H1 (cell line): ENCODE measurements at regions not wholly inside any gene's neighbourhood (a gene's known extent, or its start where the extent isn't known, plus 50 kb on each side); places are given as distances from the start of the nearest gene placed in this dataset.

Experiments used
- CTCF ChIA-PET: fragments of 300-600 bp; sonication (Branson Sonifier 250); formaldehyde crosslinking; loops from one replicate; lab custom pipeline; 2021; ENCODE audit not compliant: partially characterized antibody; lab: Charles Lee
- POLR2A ChIA-PET: fragments of 300-600 bp; sonication (Branson Sonifier 250); formaldehyde crosslinking; loops from one replicate; lab custom pipeline; 2021; ENCODE audit warnings: inconsistent platforms; ENCODE audit not compliant: partially characterized antibody; lab: Charles Lee
- DNase-seq, 2 experiments: peaks; one replicate each; pipeline versions ENCODE4 v3.0.0 to v3.0.0-alpha.2; 2010 to 2022; ENCODE audit warnings: low spot score in 2 of 2, low read depth in 1 of 2, mixed read lengths in 1 of 2
- FAIRE-seq: peaks from 2 replicates; lab custom pipeline; 2011; peaks lifted over from hg19 to GRCh38; lab: Jason Lieb, UNC
- H2AFZ ChIP-seq: 2 replicates; pipeline ENCODE4 v1.8.1; 2012; ENCODE audit warnings: low read length, inconsistent platforms
- H2AK5ac ChIP-seq: 2 replicates; pipeline ENCODE4 v1.6.1; 2013; ENCODE audit warnings: low read depth, low read length
- H2BK120ac ChIP-seq: replicated peaks from 2 replicates; pipeline ENCODE3; 2013; ENCODE audit warnings: low read depth, low read length, inconsistent platforms
- H2BK12ac ChIP-seq: 2 replicates; pipeline ENCODE4 v1.6.1; 2013; ENCODE audit warnings: low read depth, low read length
- H2BK15ac ChIP-seq: 2 replicates; pipeline ENCODE4 v1.6.1; 2013; ENCODE audit warnings: low read length
- H2BK20ac ChIP-seq: 2 replicates; pipeline ENCODE4 v1.6.1; 2013; ENCODE audit warnings: low read length
- H2BK5ac ChIP-seq: 2 replicates; pipeline ENCODE4 v1.6.1; 2013; ENCODE audit warnings: low read depth, low read length
- H3K14ac ChIP-seq: 2 replicates; pipeline ENCODE4 v1.6.1; 2013; ENCODE audit warnings: inconsistent platforms; ENCODE audit not compliant: insufficient read length
- H3K18ac ChIP-seq: 2 replicates; pipeline ENCODE4 v1.6.1; 2013; ENCODE audit warnings: low read length; ENCODE audit errors: extremely low read depth
- H3K23ac ChIP-seq: 2 replicates; pipeline ENCODE4 v1.6.1; 2013; ENCODE audit warnings: inconsistent platforms; ENCODE audit not compliant: insufficient read length
- H3K23me2 ChIP-seq: 2 replicates; pipeline ENCODE4 v1.6.1; 2013; ENCODE audit warnings: low read depth, low read length
- H3K27ac ChIP-seq: 2 replicates; pipeline ENCODE4 v1.6.1; 2011; ENCODE audit warnings: low read depth, low read length, inconsistent platforms
- H3K27me3 ChIP-seq, 4 experiments: replicated peaks in 1 of 4; 1 replicate in 1 of 4; 2 replicates in 3 of 4; pipeline versions ENCODE4 v1.6.1 to v1.8.1; 2011 to 2013; ENCODE audit warnings: low read length in 3 of 4, mild to moderate bottlenecking in 3 of 4, inconsistent platforms in 2 of 4, mixed read lengths in 2 of 4, moderate library complexity in 1 of 4; ENCODE audit not compliant: control insufficient read depth in 3 of 4, insufficient read depth in 3 of 4; ENCODE audit errors: extremely low read depth in 1 of 4
- H3K36me3 ChIP-seq, 4 experiments: 2 replicates each; pipeline versions ENCODE4 v1.6.1 to v1.8.1; 2011 to 2013; ENCODE audit warnings: mild to moderate bottlenecking in 4 of 4, low read length in 3 of 4, moderate library complexity in 2 of 4, control low read depth in 1 of 4, inconsistent platforms in 1 of 4; ENCODE audit not compliant: insufficient read depth in 4 of 4, control insufficient read depth in 2 of 4
- H3K4ac ChIP-seq: replicated peaks from 2 replicates; pipeline ENCODE3; 2013; ENCODE audit warnings: low read length, low read depth, mixed read lengths, inconsistent platforms; ENCODE audit not compliant: insufficient read length
- H3K4me1 ChIP-seq, 4 experiments: replicated peaks in 1 of 4; 1 replicate in 1 of 4; 2 replicates in 3 of 4; pipeline versions ENCODE4 v1.6.1 to v1.8.1; 2011 to 2013; ENCODE audit warnings: low read length in 3 of 4, inconsistent platforms in 2 of 4, mixed read lengths in 1 of 4; ENCODE audit not compliant: insufficient read depth in 4 of 4, control insufficient read depth in 3 of 4
- H3K4me2 ChIP-seq, 2 experiments: 2 replicates each; pipeline versions ENCODE4 v1.6.1 to v1.8.1; 2011 to 2013; ENCODE audit warnings: low read depth in 2 of 2, low read length in 2 of 2, control low read depth in 1 of 2, inconsistent platforms in 1 of 2, mild to moderate bottlenecking in 1 of 2; ENCODE audit not compliant: insufficient read depth in 1 of 2
- H3K4me3 ChIP-seq, 4 experiments: fragments of 200-600, 300-600 bp in 1 of 4; sonication (generic), shearing (Covaris generic), sonication (Bioruptor Twin) in 1 of 4; 2 replicates each; pipeline versions ENCODE4 v1.5.1 to v1.8.1; 2011 to 2016; ENCODE audit warnings: low read length in 4 of 4, low read depth in 3 of 4, control low read depth in 2 of 4, inconsistent platforms in 2 of 4, mild to moderate bottlenecking in 2 of 4, mixed read lengths in 1 of 4, moderate library complexity in 1 of 4; ENCODE audit not compliant: insufficient read depth in 2 of 4; ENCODE audit errors: extremely low read depth in 1 of 4
- H3K56ac ChIP-seq: replicated peaks from 2 replicates; pipeline ENCODE3; 2013; ENCODE audit warnings: low read depth, mild to moderate bottlenecking, mixed read lengths, low read length, inconsistent platforms; ENCODE audit not compliant: insufficient read length
- H3K79me1 ChIP-seq: 2 replicates; pipeline ENCODE4 v1.6.1; 2013; ENCODE audit warnings: low read depth, low read length, control low read depth
- H3K79me2 ChIP-seq, 2 experiments: 2 replicates each; pipeline versions ENCODE4 v1.6.1 to v1.8.1; 2012 to 2013; ENCODE audit warnings: low read length in 2 of 2, mild to moderate bottlenecking in 2 of 2, inconsistent platforms in 1 of 2; ENCODE audit not compliant: insufficient read depth in 2 of 2, control insufficient read depth in 1 of 2
- H3K9ac ChIP-seq, 4 experiments: replicated peaks in 1 of 4; 1 replicate in 1 of 4; 2 replicates in 3 of 4; pipeline versions ENCODE4 v1.6.1 to v1.8.1; 2011 to 2013; ENCODE audit warnings: low read depth in 3 of 4, low read length in 3 of 4, control low read depth in 2 of 4, mild to moderate bottlenecking in 2 of 4, moderate library complexity in 2 of 4, inconsistent platforms in 1 of 4; ENCODE audit errors: extremely low read depth in 1 of 4
- H3K9me3 ChIP-seq, 2 experiments: 2 replicates each; pipeline versions ENCODE4 v1.6.1 to v1.8.1; 2012 to 2013; ENCODE audit warnings: mild to moderate bottlenecking in 2 of 2, moderate library complexity in 2 of 2, control low read depth in 1 of 2, inconsistent platforms in 1 of 2, low read depth in 1 of 2, low read length in 1 of 2, mixed read lengths in 1 of 2; ENCODE audit not compliant: insufficient read depth in 2 of 2
- H4K20me1 ChIP-seq, 2 experiments: replicated peaks in 1 of 2; 2 replicates each; pipeline versions ENCODE3 to v1.8.1; 2011 to 2013; ENCODE audit warnings: inconsistent platforms in 2 of 2, low read length in 2 of 2, mild to moderate bottlenecking in 1 of 2; ENCODE audit not compliant: insufficient read depth in 2 of 2, control insufficient read depth in 1 of 2
- H4K5ac ChIP-seq: 2 replicates; pipeline ENCODE4 v1.6.1; 2013; ENCODE audit warnings: low read length, low read depth, mixed read lengths, inconsistent platforms; ENCODE audit not compliant: insufficient read length
- H4K8ac ChIP-seq: 2 replicates; pipeline ENCODE4 v1.8.0; 2013; ENCODE audit warnings: mild to moderate bottlenecking, moderate library complexity, low read length, inconsistent platforms; ENCODE audit not compliant: insufficient read depth; ENCODE audit errors: extremely low read depth
- H4K91ac ChIP-seq: replicated peaks from 2 replicates; pipeline ENCODE3; 2013; ENCODE audit warnings: low read length, mixed read lengths, inconsistent platforms; ENCODE audit not compliant: insufficient read length
- GABPA ChIP-seq: IDR thresholded peaks from 2 replicates; pipeline ENCODE4 v1.6.1; 2011; ENCODE audit warnings: mild to moderate bottlenecking, low read length, moderate library complexity, borderline replicate concordance; ENCODE audit not compliant: insufficient read depth
- HDAC6 ChIP-seq: IDR thresholded peaks from one replicate; pipeline ENCODE4 v1.7.1; 2012; ENCODE audit warnings: low read depth, mild to moderate bottlenecking, inconsistent platforms, low read length, moderate library complexity
- JUN ChIP-seq: IDR thresholded peaks from 2 replicates; pipeline ENCODE4 v1.6.1; 2011; ENCODE audit warnings: low read depth, mild to moderate bottlenecking, improper control_type of control experiment, low read length
- KDM4A ChIP-seq: IDR thresholded peaks from one replicate; pipeline ENCODE4 v1.7.1; 2012; ENCODE audit warnings: low read depth, mild to moderate bottlenecking, moderate library complexity, low read length, inconsistent platforms; ENCODE audit not compliant: severe bottlenecking
- KDM5A ChIP-seq: fragments of 200-600 bp; IDR thresholded peaks from 2 replicates; pipeline ENCODE4 v1.7.1; 2012; ENCODE audit warnings: mild to moderate bottlenecking, low read length, inconsistent platforms, mixed read lengths
- NANOG ChIP-seq: IDR thresholded peaks from 2 replicates; pipeline ENCODE4 v1.6.1; 2011; ENCODE audit warnings: low read length, low read depth, mild to moderate bottlenecking, inconsistent platforms; ENCODE audit not compliant: insufficient read depth, poor library complexity, severe bottlenecking
- POU5F1 ChIP-seq: IDR thresholded peaks from 2 replicates; pipeline ENCODE4 v1.6.1; 2011; ENCODE audit warnings: low read depth, mild to moderate bottlenecking, low read length, moderate library complexity
- RBBP5 ChIP-seq: IDR thresholded peaks from 2 replicates; pipeline ENCODE4 v1.7.1; 2012; ENCODE audit warnings: low read depth, mild to moderate bottlenecking, inconsistent platforms, low read length, moderate library complexity, borderline replicate concordance
- SIN3A ChIP-seq, 2 experiments: IDR thresholded peaks in 1 of 2; conservative IDR thresholded peaks in 1 of 2; 2 replicates each; pipeline ENCODE4 v1.6.1; 2011 to 2012; ENCODE audit warnings: low read length in 2 of 2, improper control_type of control experiment in 1 of 2, low read depth in 1 of 2, mild to moderate bottlenecking in 1 of 2
- SIX5 ChIP-seq: IDR thresholded peaks from 2 replicates; pipeline ENCODE4 v1.6.1; 2011; ENCODE audit warnings: mild to moderate bottlenecking, low read depth, low read length
- SP1 ChIP-seq: IDR thresholded peaks from 2 replicates; pipeline ENCODE4 v1.6.1; 2011; ENCODE audit warnings: low read depth, low read length
- SUZ12 ChIP-seq: fragments of 200-600 bp; sonication (generic); IDR thresholded peaks from 2 replicates; pipeline ENCODE4 v1.6.1; 2012; ENCODE audit warnings: mild to moderate bottlenecking, inconsistent platforms, low read length, moderate library complexity, mixed read lengths
- TAF1 ChIP-seq: IDR thresholded peaks from 2 replicates; pipeline ENCODE4 v1.6.1; 2011; ENCODE audit warnings: mild to moderate bottlenecking, low read depth, low read length
- TCF12 ChIP-seq: IDR thresholded peaks from 2 replicates; pipeline ENCODE4 v1.6.1; 2011; ENCODE audit warnings: low read depth, mild to moderate bottlenecking, low read length
- WGBS, 2 experiments: shearing (Covaris generic) in 1 of 2; methylation state at CpG; one replicate each; pipeline versions ENCODE4 v1.1.6 to v1.1.7; 2013 to 2015; ENCODE audit warnings: low lambda C conversion rate in 2 of 2, mixed read lengths in 2 of 2, inconsistent platforms in 1 of 2, low coverage in 1 of 2, missing lambda C conversion rate in 1 of 2; ENCODE audit not compliant: insufficient replicate concordance in 2 of 2, insufficient coverage in 1 of 2, insufficient read length in 1 of 2; ENCODE audit errors: extremely low coverage in 1 of 2, missing lambda C conversion rate in 1 of 2; 5-methylcytosine and 5-hydroxymethylcytosine counted together
- TF ChIP-seq, protein P1 (sequence below): IDR thresholded peaks from 2 replicates; pipeline ENCODE4 v1.6.1; 2012; ENCODE audit warnings: inconsistent platforms

DNA sequence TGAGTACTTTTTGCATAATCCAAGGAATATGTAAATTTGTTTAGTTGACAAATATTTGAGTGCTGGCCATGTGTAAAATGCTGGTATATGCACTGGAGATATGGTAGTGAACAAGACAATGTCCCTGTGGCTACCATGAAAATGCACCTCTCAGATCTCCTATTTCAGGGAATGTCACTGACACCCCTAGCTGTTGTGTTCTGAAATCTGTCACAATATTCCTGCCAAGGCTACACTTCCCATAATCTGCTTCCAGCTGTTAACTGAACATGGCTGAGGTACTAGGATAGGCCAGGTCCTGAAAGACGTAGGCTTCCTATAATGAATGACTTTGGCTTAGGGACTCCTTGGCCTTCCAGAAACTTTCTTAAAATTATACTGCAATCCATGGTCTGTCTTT is 197.8 kb downstream of the ZNF648 start:
- no peak for DNase-seq
- H3K4me3 ChIP-seq, result no peak overlapping the region
- H2AFZ ChIP-seq, result no peak overlapping the region
- H4K20me1 ChIP-seq, result no peaks in the 10 kb centered on the region
- FAIRE-seq, result no peak
- no peak overlapping the region for H3K14ac ChIP-seq
- no peaks in the 10 kb centered on the region for H3K23me2 ChIP-seq
- H3K4me1 ChIP-seq, result no peaks in the 10 kb centered on the region
- H3K4me2 ChIP-seq, result no peak overlapping the region
- H2AK5ac ChIP-seq, result no peak overlapping the region
- H3K9me3 ChIP-seq, result peaks cover 0 to 12% of the 10 kb centered on the region in 2 experiments; a peak in 2 of 4 replicates
- H3K18ac ChIP-seq, result no peak overlapping the region
- H4K8ac ChIP-seq, result no peak overlapping the region
- no peak overlapping the region for H2BK15ac ChIP-seq
- H3K4ac ChIP-seq, result no peak overlapping the region
- no peak overlapping the region for H3K27ac ChIP-seq
- no peak overlapping the region for H4K5ac ChIP-seq
- H3K23ac ChIP-seq, result no peak overlapping the region
- no peak overlapping the region for H3K9ac ChIP-seq
- no peak overlapping the region for H2BK20ac ChIP-seq
- H4K91ac ChIP-seq, result no peak overlapping the region
- no peak overlapping the region for H2BK12ac ChIP-seq
- 93% methylated on average over 1 of the region's 1 CpG; no CpG with 5 or more reads in 1 of the 2 experiments for WGBS, 2 experiments
- H2BK5ac ChIP-seq, result no peak overlapping the region
- H3K79me2 ChIP-seq, result no peaks in the 10 kb centered on the region
- H3K79me1 ChIP-seq, result no peaks in the 10 kb centered on the region
- no peaks in the 10 kb centered on the region for H3K27me3 ChIP-seq
- ChIA-PET CTCF (interaction anchor here (1.0 kb wide), 1 partner anchor 8 kb away, joined by 3 read pairs; no protein-coding TSS in a partner anchor), POLR2A (no interaction called here)
- no peaks in the 10 kb centered on the region; a peak in 1 of 8 replicates for H3K36me3 ChIP-seq
- no peak overlapping the region for H3K56ac ChIP-seq
- no peak overlapping the region for H2BK120ac ChIP-seq
- TF ChIP-seq SP1 (no peak), GABPA (no peak), JUN (no peak), TCF12 (no peak), KDM5A (no peak), NANOG (no peak), HDAC6 (no peak), RBBP5 (no peak), KDM4A (no peak), TAF1 (no peak), POU5F1 (no peak), SIN3A (conservative IDR thresholded peaks at IDR 0.05 in 1 of 2, IDR thresholded peaks at IDR 0.05 in 1 of 2; ENCODE audit: low read depth in 1 of 2, low read length in 2 of 2) (no peak), SIX5 (no peak), SUZ12 (no peak)
- TF ChIP-seq, protein P1, sequence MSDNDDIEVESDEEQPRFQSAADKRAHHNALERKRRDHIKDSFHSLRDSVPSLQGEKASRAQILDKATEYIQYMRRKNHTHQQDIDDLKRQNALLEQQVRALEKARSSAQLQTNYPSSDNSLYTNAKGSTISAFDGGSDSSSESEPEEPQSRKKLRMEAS, result no peak
